Fibroblast of lung (primary cell): ENCODE measurements at regions not wholly inside any gene's neighbourhood (a gene's known extent, or its start where the extent isn't known, plus 50 kb on each side); places are given as distances from the start of the nearest gene placed in this dataset.
"Not testable (repeated sequence)": the region's sequence is repeated elsewhere in the genome, so short reads cannot be mapped to it uniquely, and the experiment has no call there.

Experiments used
- DNase-seq, 2 donors: peaks; one replicate each; pipeline versions ENCODE4 v3.0.0 to v3.0.0-alpha.2; 2010; ENCODE audit warnings: low read depth in 2 of 2
- H2AFZ ChIP-seq: 2 replicates; pipeline ENCODE4 v1.5.1; 2012; ENCODE audit warnings: low read length, control low read depth, inconsistent platforms
- H3K27ac ChIP-seq: 2 replicates; pipeline ENCODE4 v1.5.1; 2011; ENCODE audit warnings: low read length, control low read depth; ENCODE audit not compliant: insufficient read depth
- H3K27me3 ChIP-seq: 2 replicates; pipeline ENCODE4 v1.5.1; 2011; ENCODE audit warnings: mild to moderate bottlenecking, low read length; ENCODE audit not compliant: control insufficient read depth, insufficient read depth
- H3K36me3 ChIP-seq: 2 replicates; pipeline ENCODE4 v1.5.1; 2011; ENCODE audit warnings: low read length; ENCODE audit not compliant: control insufficient read depth, insufficient read depth
- H3K4me1 ChIP-seq: 2 replicates; pipeline ENCODE4 v1.5.1; 2011; ENCODE audit warnings: low read length; ENCODE audit not compliant: control insufficient read depth, insufficient read depth; ENCODE audit errors: extremely low read depth
- H3K4me2 ChIP-seq: 2 replicates; pipeline ENCODE4 v1.5.1; 2011; ENCODE audit warnings: low read length, control low read depth; ENCODE audit not compliant: insufficient read depth; ENCODE audit errors: extremely low read depth
- H3K4me3 ChIP-seq, 4 experiments: fragments of 200-600 bp in 1 of 4; sonication (generic) in 1 of 4; replicated peaks in 1 of 4; 2 replicates each; pipeline ENCODE4 v1.5.1; 2011 to 2016; ENCODE audit warnings: low read length in 4 of 4, low read depth in 3 of 4, mild to moderate bottlenecking in 3 of 4, control low read depth in 2 of 4, inconsistent platforms in 1 of 4, mixed read lengths in 1 of 4; ENCODE audit not compliant: insufficient read depth in 1 of 4; ENCODE audit errors: control extremely low read depth in 1 of 4
- H3K79me2 ChIP-seq: 2 replicates; pipeline ENCODE4 v1.5.1; 2012; ENCODE audit warnings: mild to moderate bottlenecking, low read length, inconsistent platforms; ENCODE audit not compliant: control insufficient read depth, insufficient read depth
- H3K9ac ChIP-seq: 2 replicates; pipeline ENCODE4 v1.5.1; 2011; ENCODE audit warnings: mild to moderate bottlenecking, low read length, control low read depth; ENCODE audit not compliant: insufficient read depth
- H3K9me3 ChIP-seq: 2 replicates; pipeline ENCODE4 v1.5.1; 2012; ENCODE audit warnings: low read depth, low read length; ENCODE audit not compliant: control insufficient read depth, insufficient read depth
- H4K20me1 ChIP-seq: 2 replicates; pipeline ENCODE4 v1.5.1; 2011; ENCODE audit warnings: low read length; ENCODE audit not compliant: control insufficient read depth, insufficient read depth; ENCODE audit errors: extremely low read depth
- CTCF ChIP-seq, 2 donors: IDR thresholded peaks in 1 of 2; conservative IDR thresholded peaks in 1 of 2; 1 replicate in 1 of 2; 2 replicates in 1 of 2; pipeline ENCODE4 v1.5.1; 2011 to 2012; ENCODE audit warnings: low read length in 2 of 2, control low read depth in 1 of 2, inconsistent platforms in 1 of 2, low read depth in 1 of 2, mild to moderate bottlenecking in 1 of 2
- EZH2 ChIP-seq: IDR thresholded peaks from 2 replicates; pipeline ENCODE4 v1.5.1; 2012; ENCODE audit warnings: low read length, control low read depth, mild to moderate bottlenecking; ENCODE audit errors: missing control alignments

- H3K9ac ChIP-seq: no peak overlapping the region
- no peak for DNase-seq
- no peak overlapping the region for H3K27ac ChIP-seq
- H3K4me1 ChIP-seq: no peaks in the 10 kb centered on the region
- H2AFZ ChIP-seq: no peak overlapping the region
- H3K79me2 ChIP-seq: no peaks in the 10 kb centered on the region
- TF ChIP-seq CTCF (conservative IDR thresholded peaks at IDR 0.05 in 1 of 2, IDR thresholded peaks at IDR 0.05 in 1 of 2; ENCODE audit: low read depth in 1 of 2, low read length in 2 of 2) (no peak), EZH2 (no peak)
- no peaks in the 10 kb centered on the region for H3K27me3 ChIP-seq
- H4K20me1 ChIP-seq: no peaks in the 10 kb centered on the region
- no peaks in the 10 kb centered on the region for H3K36me3 ChIP-seq
- H3K9me3 ChIP-seq: no peaks in the 10 kb centered on the region
- no peak overlapping the region for H3K4me2 ChIP-seq
- H3K4me3 ChIP-seq: no peak overlapping the region
Measured at GRCh38 chr3:69484507-69485393, 98.9 kb upstream of the FRMD4B start.

GRCh38 chr3:69483449-69483848, 97.6 kb upstream of the FRMD4B start:
- no peaks in the 10 kb centered on the region for H3K27me3 ChIP-seq
- no peak overlapping the region for H3K4me2 ChIP-seq
- H4K20me1 ChIP-seq: no peaks in the 10 kb centered on the region
- H3K9ac ChIP-seq: no peak overlapping the region
- no peaks in the 10 kb centered on the region for H3K79me2 ChIP-seq
- no peaks in the 10 kb centered on the region for H3K36me3 ChIP-seq
- H2AFZ ChIP-seq: no peak overlapping the region
- no peak for DNase-seq
- no peak overlapping the region for H3K27ac ChIP-seq
- H3K4me1 ChIP-seq: no peaks in the 10 kb centered on the region
- TF ChIP-seq CTCF (conservative IDR thresholded peaks at IDR 0.05 in 1 of 2, IDR thresholded peaks at IDR 0.05 in 1 of 2; ENCODE audit: low read depth in 1 of 2, low read length in 2 of 2): no peak
- TF ChIP-seq EZH2: no peak
- H3K9me3 ChIP-seq: no peaks in the 10 kb centered on the region
- no peak overlapping the region for H3K4me3 ChIP-seq

GRCh38 chr3:69480986-69481385, 95.1 kb upstream of the FRMD4B start:
- not testable (repeated sequence) for H3K4me2 ChIP-seq, H3K36me3 ChIP-seq, H3K27ac ChIP-seq, H3K79me2 ChIP-seq, H3K9ac ChIP-seq, H3K9me3 ChIP-seq, H2AFZ ChIP-seq, H4K20me1 ChIP-seq, H3K4me3 ChIP-seq, DNase-seq, H3K4me1 ChIP-seq, H3K27me3 ChIP-seq
